ENCODE measurements at regions not wholly inside any gene's neighbourhood (a gene's known extent, or its start where the extent isn't known, plus 50 kb on each side); places are given as distances from the start of the nearest gene placed in this dataset.

DNA sequence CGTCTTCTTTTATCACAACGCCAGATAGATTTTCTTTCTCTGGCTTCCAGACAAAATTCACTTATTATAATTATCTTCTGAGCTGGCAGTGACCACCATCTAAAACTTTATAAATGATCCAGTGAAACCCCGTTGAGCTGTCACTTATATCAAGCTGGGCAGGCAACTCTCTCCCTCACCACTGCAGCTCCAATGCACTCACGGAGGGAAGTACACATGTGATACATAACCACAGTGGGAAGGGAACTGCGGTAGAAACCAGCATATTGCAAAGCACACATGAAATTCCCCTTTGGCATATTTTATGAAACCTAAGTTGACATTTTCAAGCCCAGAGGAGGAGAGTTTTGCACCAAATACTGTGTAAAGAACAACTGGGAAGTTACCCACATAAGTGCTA lies 536.9 kb downstream of the HACE1 start:
- Histone ChIP-seq H3K27ac (ENCODE audit: low read depth in 2 of 2, low read length in 2 of 2) (no peak overlapping the region), H3K27me3 (ENCODE audit: control insufficient read depth, insufficient read depth, low read length) (no peaks in the 10 kb centered on the region), H3K36me3 (ENCODE audit: control insufficient read depth in 2 of 3, insufficient read depth in 3 of 3, low read length in 3 of 3) (no peaks in the 10 kb centered on the region), H3K4me3 (ENCODE audit: low read length in 3 of 3) (no peak overlapping the region), H3K9me3 (ENCODE audit: control insufficient read depth in 2 of 3, insufficient read depth in 1 of 3, low read length in 3 of 3) (no peaks in the 10 kb centered on the region), H3K4me1 (ENCODE audit: control insufficient read depth in 2 of 3, insufficient read depth in 2 of 3, low read depth in 1 of 3, low read length in 3 of 3) (no peaks in the 10 kb centered on the region), H3K9ac (ENCODE audit: low read length in 3 of 3) (no peak overlapping the region)
- DNase-seq (no peak), FAIRE-seq (no peak)
- intact Hi-C loops (cut with DNase I), result no loop called here
- TF ChIP-seq, protein P1, sequence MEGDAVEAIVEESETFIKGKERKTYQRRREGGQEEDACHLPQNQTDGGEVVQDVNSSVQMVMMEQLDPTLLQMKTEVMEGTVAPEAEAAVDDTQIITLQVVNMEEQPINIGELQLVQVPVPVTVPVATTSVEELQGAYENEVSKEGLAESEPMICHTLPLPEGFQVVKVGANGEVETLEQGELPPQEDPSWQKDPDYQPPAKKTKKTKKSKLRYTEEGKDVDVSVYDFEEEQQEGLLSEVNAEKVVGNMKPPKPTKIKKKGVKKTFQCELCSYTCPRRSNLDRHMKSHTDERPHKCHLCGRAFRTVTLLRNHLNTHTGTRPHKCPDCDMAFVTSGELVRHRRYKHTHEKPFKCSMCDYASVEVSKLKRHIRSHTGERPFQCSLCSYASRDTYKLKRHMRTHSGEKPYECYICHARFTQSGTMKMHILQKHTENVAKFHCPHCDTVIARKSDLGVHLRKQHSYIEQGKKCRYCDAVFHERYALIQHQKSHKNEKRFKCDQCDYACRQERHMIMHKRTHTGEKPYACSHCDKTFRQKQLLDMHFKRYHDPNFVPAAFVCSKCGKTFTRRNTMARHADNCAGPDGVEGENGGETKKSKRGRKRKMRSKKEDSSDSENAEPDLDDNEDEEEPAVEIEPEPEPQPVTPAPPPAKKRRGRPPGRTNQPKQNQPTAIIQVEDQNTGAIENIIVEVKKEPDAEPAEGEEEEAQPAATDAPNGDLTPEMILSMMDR (IDR thresholded peaks at IDR 0.05; ENCODE audit: borderline replicate concordance, extremely low read depth, insufficient read depth), result no peak

DNA sequence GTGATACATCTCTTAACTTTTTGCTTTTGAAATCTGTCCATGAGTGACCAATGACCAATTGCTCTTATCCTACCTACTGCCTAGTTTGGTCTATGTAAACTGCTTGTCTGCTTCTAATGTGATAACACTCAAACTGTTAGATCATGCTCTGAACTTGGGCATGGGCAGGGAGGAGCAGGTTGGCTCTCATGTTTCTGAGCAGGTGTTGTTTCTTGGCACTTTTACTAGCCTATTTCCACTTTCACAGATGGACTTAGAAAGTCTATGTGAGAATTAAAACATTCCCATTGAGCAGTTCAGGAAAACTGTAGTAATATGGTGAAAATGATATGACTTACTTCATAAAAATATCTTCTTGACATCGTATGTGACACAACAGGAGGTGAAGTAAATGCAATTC lies 538.4 kb downstream of the HACE1 start:
- FAIRE-seq, result no peak

DNA sequence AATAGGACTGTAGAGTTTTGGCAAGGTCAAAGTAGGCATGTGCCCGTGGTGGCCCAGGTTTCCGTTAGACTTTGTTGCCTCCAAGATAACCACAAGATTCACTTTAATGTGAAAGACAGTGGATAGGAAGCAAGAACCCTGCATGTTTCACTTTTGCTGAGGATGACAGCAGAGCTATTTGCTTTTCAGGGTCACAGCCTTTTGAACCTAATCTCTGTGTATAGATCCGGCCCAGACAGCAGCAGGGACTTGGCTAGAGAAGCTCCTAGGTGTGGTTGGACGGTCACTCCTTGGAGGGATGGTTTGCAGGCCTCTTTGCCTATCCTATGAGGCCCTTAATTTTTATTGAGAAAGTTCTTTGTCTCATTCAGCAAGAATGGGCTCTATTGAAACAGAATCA lies 538.8 kb downstream of the HACE1 start:
- H3K27ac ChIP-seq (ENCODE audit: low read depth in 2 of 2, low read length in 2 of 2), result no peak overlapping the region
- no peaks in the 10 kb centered on the region for H3K4me1 ChIP-seq (ENCODE audit: control insufficient read depth in 2 of 3, insufficient read depth in 2 of 3, low read depth in 1 of 3, low read length in 3 of 3)
- H3K36me3 ChIP-seq (ENCODE audit: control insufficient read depth in 2 of 3, insufficient read depth in 3 of 3, low read length in 3 of 3), result no peaks in the 10 kb centered on the region
- H3K4me3 ChIP-seq (ENCODE audit: low read length in 3 of 3), result no peak overlapping the region
- DNase-seq, result no peak
- intact Hi-C loops (cut with DNase I), result no loop called here
- no peaks in the 10 kb centered on the region for H3K9me3 ChIP-seq (ENCODE audit: control insufficient read depth in 2 of 3, insufficient read depth in 1 of 3, low read length in 3 of 3)
- no peak for FAIRE-seq
- H3K27me3 ChIP-seq (ENCODE audit: control insufficient read depth, insufficient read depth, low read length), result no peaks in the 10 kb centered on the region
- no peak overlapping the region for H3K9ac ChIP-seq (ENCODE audit: low read length in 3 of 3)
- TF ChIP-seq, protein P1 (IDR thresholded peaks at IDR 0.05; ENCODE audit: borderline replicate concordance, extremely low read depth, insufficient read depth), result no peak

More for the DNA sequence above, 538.4 kb downstream of the HACE1 start:
- intact Hi-C loops (cut with DNase I), result no loop called here
- Histone ChIP-seq H3K27ac (ENCODE audit: low read depth in 2 of 2, low read length in 2 of 2) (no peak overlapping the region), H3K4me1 (ENCODE audit: control insufficient read depth in 2 of 3, insufficient read depth in 2 of 3, low read depth in 1 of 3, low read length in 3 of 3) (no peaks in the 10 kb centered on the region), H3K9me3 (ENCODE audit: control insufficient read depth in 2 of 3, insufficient read depth in 1 of 3, low read length in 3 of 3) (no peaks in the 10 kb centered on the region), H3K27me3 (ENCODE audit: control insufficient read depth, insufficient read depth, low read length) (no peaks in the 10 kb centered on the region), H3K9ac (ENCODE audit: low read length in 3 of 3) (no peak overlapping the region), H3K36me3 (ENCODE audit: control insufficient read depth in 2 of 3, insufficient read depth in 3 of 3, low read length in 3 of 3) (no peaks in the 10 kb centered on the region), H3K4me3 (ENCODE audit: low read length in 3 of 3) (no peak overlapping the region)
- no peak for DNase-seq
- TF ChIP-seq, protein P1 (IDR thresholded peaks at IDR 0.05; ENCODE audit: borderline replicate concordance, extremely low read depth, insufficient read depth), result no peak

DNA sequence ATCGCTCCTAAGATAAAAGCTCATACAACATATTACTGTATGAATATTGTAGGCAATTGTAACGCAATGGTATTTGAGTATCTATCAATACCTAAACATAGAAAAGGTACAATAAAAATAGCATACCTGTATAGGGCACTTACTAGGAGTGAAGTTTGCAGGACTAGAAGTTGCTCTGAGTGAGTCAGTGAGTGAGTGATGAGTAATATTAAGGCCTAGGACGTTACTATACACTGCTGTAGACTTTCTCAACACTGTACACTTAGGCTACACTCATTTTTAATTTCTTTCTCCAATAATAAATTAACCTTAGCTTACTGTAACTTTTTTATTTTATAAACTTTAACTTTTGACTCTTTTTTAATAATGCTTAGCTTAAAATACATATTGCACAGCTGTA lies 546.9 kb downstream of the HACE1 start:
- Histone ChIP-seq H3K9me3 (ENCODE audit: control insufficient read depth in 2 of 3, insufficient read depth in 1 of 3, low read length in 3 of 3) (no peaks in the 10 kb centered on the region), H3K4me3 (ENCODE audit: low read length in 3 of 3) (no peak overlapping the region), H3K27ac (ENCODE audit: low read depth in 2 of 2, low read length in 2 of 2) (no peak overlapping the region), H3K36me3 (ENCODE audit: control insufficient read depth in 2 of 3, insufficient read depth in 3 of 3, low read length in 3 of 3) (no peaks in the 10 kb centered on the region), H3K27me3 (ENCODE audit: control insufficient read depth, insufficient read depth, low read length) (no peaks in the 10 kb centered on the region), H3K4me1 (ENCODE audit: control insufficient read depth in 2 of 3, insufficient read depth in 2 of 3, low read depth in 1 of 3, low read length in 3 of 3) (no peaks in the 10 kb centered on the region), H3K9ac (ENCODE audit: low read length in 3 of 3) (no peak overlapping the region)
- intact Hi-C loops (cut with DNase I), result no loop called here
- FAIRE-seq (no peak), DNase-seq (no peak)
- TF ChIP-seq, protein P1 (IDR thresholded peaks at IDR 0.05; ENCODE audit: borderline replicate concordance, extremely low read depth, insufficient read depth), result no peak
